WERI-Rb-1 (cell line): ENCODE measurements at regions not wholly inside any gene's neighbourhood (a gene's known extent, or its start where the extent isn't known, plus 50 kb on each side); places are given as distances from the start of the nearest gene placed in this dataset.

ENCODE experiments used
- DNase-seq: peaks from one replicate; pipeline ENCODE4 v3.0.0-alpha.2; 2020
- H3K27ac ChIP-seq: fragments of 250-450 bp; sonication (Bioruptor Pico); 2 replicates; pipeline ENCODE4 v1.5.1; 2020; ENCODE audit warnings: mild to moderate bottlenecking, moderate library complexity
- H3K27me3 ChIP-seq: fragments of 250-450 bp; sonication (Bioruptor Pico); 2 replicates; pipeline ENCODE4 v1.5.1; 2021; ENCODE audit warnings: mild to moderate bottlenecking, low read depth, moderate library complexity; ENCODE audit not compliant: insufficient read depth, severe bottlenecking
- H3K36me3 ChIP-seq: fragments of 250-450 bp; sonication (Bioruptor Pico); 2 replicates; pipeline ENCODE4 v1.5.1; 2020; ENCODE audit warnings: mild to moderate bottlenecking, moderate library complexity
- H3K4me3 ChIP-seq: 2 replicates; pipeline ENCODE4 v1.5.1; 2011; ENCODE audit warnings: low read depth, mild to moderate bottlenecking, control low read depth, low read length
- H3K9me3 ChIP-seq: fragments of 250-450 bp; sonication (Bioruptor Pico); 2 replicates; pipeline ENCODE4 v1.5.1; 2021; ENCODE audit warnings: mild to moderate bottlenecking, moderate library complexity; ENCODE audit not compliant: severe bottlenecking
- TF ChIP-seq, protein P1 (sequence below): IDR thresholded peaks from 2 replicates; pipeline ENCODE4 v1.5.1; 2011; ENCODE audit warnings: low read depth, mild to moderate bottlenecking, control low read depth, inconsistent platforms, low read length

DNA sequence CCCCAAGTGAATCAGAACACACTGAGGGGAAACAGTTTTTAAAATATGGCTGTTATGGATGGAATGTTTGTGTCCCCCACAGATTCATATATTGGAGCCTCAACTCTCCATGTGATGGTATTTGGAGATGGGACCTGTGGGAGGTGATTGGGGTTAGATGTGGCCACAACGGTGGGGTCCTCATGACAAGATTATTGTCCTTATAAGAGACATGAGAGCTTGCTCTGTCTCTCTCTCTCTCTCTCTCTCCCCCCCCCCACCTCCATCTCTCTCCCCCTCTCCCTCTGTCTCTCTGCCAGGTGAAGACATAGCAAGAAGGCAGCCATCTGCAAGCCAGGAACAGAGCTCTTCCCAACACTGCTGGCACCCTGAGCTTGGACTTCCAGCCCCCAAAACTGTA lies 315.8 kb upstream of the MGMT start:
- H3K9me3 ChIP-seq: no peaks in the 10 kb centered on the region
- no peaks in the 10 kb centered on the region for H3K27me3 ChIP-seq
- no peak overlapping the region for H3K4me3 ChIP-seq
- no peak for DNase-seq
- H3K27ac ChIP-seq: no peak overlapping the region
- H3K36me3 ChIP-seq: no peaks in the 10 kb centered on the region
- TF ChIP-seq, protein P1, sequence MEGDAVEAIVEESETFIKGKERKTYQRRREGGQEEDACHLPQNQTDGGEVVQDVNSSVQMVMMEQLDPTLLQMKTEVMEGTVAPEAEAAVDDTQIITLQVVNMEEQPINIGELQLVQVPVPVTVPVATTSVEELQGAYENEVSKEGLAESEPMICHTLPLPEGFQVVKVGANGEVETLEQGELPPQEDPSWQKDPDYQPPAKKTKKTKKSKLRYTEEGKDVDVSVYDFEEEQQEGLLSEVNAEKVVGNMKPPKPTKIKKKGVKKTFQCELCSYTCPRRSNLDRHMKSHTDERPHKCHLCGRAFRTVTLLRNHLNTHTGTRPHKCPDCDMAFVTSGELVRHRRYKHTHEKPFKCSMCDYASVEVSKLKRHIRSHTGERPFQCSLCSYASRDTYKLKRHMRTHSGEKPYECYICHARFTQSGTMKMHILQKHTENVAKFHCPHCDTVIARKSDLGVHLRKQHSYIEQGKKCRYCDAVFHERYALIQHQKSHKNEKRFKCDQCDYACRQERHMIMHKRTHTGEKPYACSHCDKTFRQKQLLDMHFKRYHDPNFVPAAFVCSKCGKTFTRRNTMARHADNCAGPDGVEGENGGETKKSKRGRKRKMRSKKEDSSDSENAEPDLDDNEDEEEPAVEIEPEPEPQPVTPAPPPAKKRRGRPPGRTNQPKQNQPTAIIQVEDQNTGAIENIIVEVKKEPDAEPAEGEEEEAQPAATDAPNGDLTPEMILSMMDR: no peak

DNA sequence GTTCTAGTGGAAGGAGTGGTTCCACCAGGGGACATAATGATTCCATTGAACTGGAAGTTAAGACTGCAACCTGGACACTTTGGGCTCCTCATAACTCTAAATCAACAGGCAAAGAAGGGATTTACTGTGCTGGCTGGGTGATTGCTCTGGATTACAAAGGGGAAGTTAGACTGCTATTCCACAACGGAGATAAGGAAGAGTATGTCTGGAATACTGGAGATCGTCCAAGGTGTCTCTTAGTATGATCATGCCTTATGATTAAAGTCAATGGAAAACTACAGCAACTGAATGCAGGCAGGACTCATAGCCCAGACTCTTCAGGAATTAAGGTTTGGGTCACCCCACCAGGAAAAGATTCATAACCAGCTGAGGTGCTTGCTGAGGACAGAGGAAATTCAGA lies 310.6 kb upstream of the MGMT start:
- Histone ChIP-seq H3K9me3 (no peaks in the 10 kb centered on the region), H3K36me3 (no peaks in the 10 kb centered on the region), H3K27me3 (no peaks in the 10 kb centered on the region), H3K27ac (no peak overlapping the region), H3K4me3 (no peak overlapping the region)
- TF ChIP-seq, protein P1: no peak
- DNase-seq: no peak

DNA sequence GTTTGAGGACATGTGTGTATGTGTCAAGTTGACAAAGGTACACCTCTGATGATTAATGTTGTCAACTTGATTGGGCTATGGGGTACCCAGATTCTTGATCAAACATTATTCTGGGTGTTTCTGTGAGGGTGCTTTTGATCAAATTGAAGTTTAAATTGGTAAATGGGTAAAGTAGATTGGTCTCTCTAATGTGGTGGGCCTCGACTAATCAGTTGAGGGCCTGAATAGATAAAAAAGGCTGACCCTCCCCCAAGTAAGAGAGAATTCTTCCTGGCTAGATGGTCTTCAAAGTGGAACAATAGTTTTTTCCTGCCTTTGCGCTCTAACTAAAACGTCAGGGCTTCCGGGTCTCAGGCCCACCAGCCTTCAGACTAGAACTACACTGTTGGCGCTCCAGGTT lies 309.9 kb upstream of the MGMT start:
- Histone ChIP-seq H3K27ac (no peak overlapping the region), H3K9me3 (no peaks in the 10 kb centered on the region), H3K36me3 (no peaks in the 10 kb centered on the region), H3K27me3 (no peaks in the 10 kb centered on the region), H3K4me3 (no peak overlapping the region)
- no peak for DNase-seq
- TF ChIP-seq, protein P1: no peak

DNA sequence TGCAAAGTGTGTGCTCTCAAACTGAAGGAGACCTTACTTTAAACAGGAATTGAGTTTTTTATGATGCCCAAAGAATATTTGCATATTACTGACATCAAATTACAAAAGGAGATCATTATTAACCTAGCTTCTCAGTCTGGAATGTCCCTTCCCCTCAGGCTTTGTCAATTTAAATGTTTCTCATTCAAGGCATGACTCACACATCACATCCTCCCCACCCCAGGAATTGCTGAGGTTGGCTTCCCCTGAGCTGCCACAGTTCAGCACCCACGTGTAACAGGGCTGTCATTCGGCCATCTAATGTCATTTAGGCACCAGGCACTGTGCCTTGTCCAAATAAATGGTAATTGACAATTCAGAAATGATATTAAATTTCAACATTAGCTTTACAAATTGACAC lies 305.9 kb upstream of the MGMT start:
- Histone ChIP-seq H3K27ac (no peak overlapping the region), H3K27me3 (no peaks in the 10 kb centered on the region), H3K9me3 (no peaks in the 10 kb centered on the region), H3K36me3 (no peaks in the 10 kb centered on the region), H3K4me3 (no peak overlapping the region)
- DNase-seq: no peak
- TF ChIP-seq, protein P1: no peak

DNA sequence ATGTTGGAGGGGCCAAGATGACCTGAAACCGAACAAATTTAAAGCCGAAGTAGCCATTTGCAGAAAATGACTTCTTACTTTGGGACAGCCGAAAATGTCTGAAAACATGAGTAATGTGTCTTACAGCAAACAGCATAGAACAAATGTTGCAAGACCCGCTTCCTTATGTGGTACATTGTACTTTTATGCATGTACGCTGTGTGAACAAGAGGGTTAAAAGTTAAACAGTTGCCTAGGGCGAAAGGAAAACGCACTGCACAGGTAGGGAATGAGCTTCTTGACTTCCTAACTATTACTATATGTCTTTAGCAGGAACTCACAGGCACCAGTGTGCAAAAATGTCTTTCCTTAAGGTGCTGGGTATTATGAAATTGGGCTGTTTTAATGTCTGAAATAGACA lies 303.5 kb upstream of the MGMT start:
- Histone ChIP-seq H3K27me3 (no peaks in the 10 kb centered on the region), H3K36me3 (no peaks in the 10 kb centered on the region), H3K9me3 (no peaks in the 10 kb centered on the region), H3K4me3 (no peak overlapping the region), H3K27ac (no peak overlapping the region)
- no peak for DNase-seq
- TF ChIP-seq, protein P1: no peak

DNA sequence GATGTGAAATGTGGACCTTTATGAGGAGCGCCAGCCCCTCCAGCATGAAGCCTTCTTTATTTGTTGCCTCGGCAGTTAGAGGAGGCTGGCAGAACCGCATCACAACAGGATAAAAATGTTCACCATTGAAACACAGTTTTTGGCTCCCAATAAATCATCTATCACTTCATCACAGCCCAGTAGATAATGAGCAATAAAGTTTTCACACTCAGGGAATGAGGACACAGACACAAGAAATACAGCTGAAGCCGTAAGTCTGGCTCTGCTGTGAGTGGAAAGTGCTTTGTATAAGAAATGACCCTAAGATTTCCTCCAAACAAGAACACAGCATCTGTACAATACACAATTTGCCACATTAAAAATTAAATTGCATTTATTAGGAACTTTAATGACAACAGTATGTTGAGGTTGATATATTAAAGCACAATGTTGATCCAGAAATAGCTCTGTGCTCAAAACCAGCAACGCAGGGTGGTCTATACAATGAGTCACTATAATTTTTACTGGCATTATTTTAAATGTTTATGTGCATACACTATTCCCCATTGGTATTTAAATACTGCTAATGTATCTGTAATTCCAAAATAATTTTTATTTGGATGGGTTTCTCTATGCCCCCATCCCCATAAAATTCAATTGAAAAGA lies 301.8 kb upstream of the MGMT start:
- Histone ChIP-seq H3K36me3 (no peaks in the 10 kb centered on the region), H3K27me3 (no peaks in the 10 kb centered on the region), H3K9me3 (no peaks in the 10 kb centered on the region), H3K4me3 (no peak overlapping the region), H3K27ac (no peak overlapping the region)
- TF ChIP-seq, protein P1: no peak
- DNase-seq: no peak
